Chondrocyte (in vitro differentiated cells): ENCODE measurements at regions not wholly inside any gene's neighbourhood (a gene's known extent, or its start where the extent isn't known, plus 50 kb on each side); places are given as distances from the start of the nearest gene placed in this dataset.

Experiments used
- DNase-seq: peaks from one replicate; pipeline ENCODE4 v3.0.0; 2021; ENCODE audit warnings: mixed read lengths, low spot score
- H3K27ac Mint-ChIP-seq: one replicate; pipeline ENCODE4 v1.8.0; 2021; ENCODE audit warnings: mild to moderate bottlenecking, moderate library complexity, mixed read lengths; ENCODE audit not compliant: unreplicated experiment
- H3K27me3 Mint-ChIP-seq: 2 replicates; pipeline ENCODE4 v1.8.0; 2021; ENCODE audit warnings: low read depth, mixed read lengths
- H3K36me3 Mint-ChIP-seq: 2 replicates; pipeline ENCODE4 v1.8.0; 2021; ENCODE audit warnings: low read depth, mixed read lengths
- H3K4me1 Mint-ChIP-seq: 2 replicates; pipeline ENCODE4 v1.8.0; 2021; ENCODE audit warnings: low read depth, mild to moderate bottlenecking, mixed read lengths
- H3K4me3 Mint-ChIP-seq: one replicate; pipeline ENCODE4 v1.8.0; 2021; ENCODE audit warnings: mild to moderate bottlenecking, moderate library complexity, mixed read lengths; ENCODE audit not compliant: unreplicated experiment
- H3K9me3 Mint-ChIP-seq: 2 replicates; pipeline ENCODE4 v1.8.0; 2021; ENCODE audit warnings: low read depth, mixed read lengths
- CTCF ChIP-seq: fragments of 200-600 bp; sonication (generic); IDR thresholded peaks from 2 replicates; pipeline ENCODE4 v1.5.0; 2021; ENCODE audit warnings: antibody characterized with exemption, mild to moderate bottlenecking, moderate library complexity

GRCh38 chr2:59726228-59727120 lies 827.0 kb downstream of the BCL11A start:
- no peaks in the 10 kb centered on the region for H3K9me3 Mint-ChIP-seq

GRCh38 chr2:59724746-59725145 lies 828.7 kb downstream of the BCL11A start:
- H3K27me3 Mint-ChIP-seq, result peaks cover 5% of the 10 kb centered on the region
- H3K4me3 Mint-ChIP-seq, result no peak overlapping the region
- H3K36me3 Mint-ChIP-seq, result no peaks in the 10 kb centered on the region
- no peak for DNase-seq
- no peak overlapping the region for H3K27ac Mint-ChIP-seq
- H3K4me1 Mint-ChIP-seq, result no peaks in the 10 kb centered on the region
- no peak for TF ChIP-seq CTCF
- no peaks in the 10 kb centered on the region for H3K9me3 Mint-ChIP-seq

More at GRCh38 chr2:59726228-59727120, 827.0 kb downstream of the BCL11A start:
- H3K4me1 Mint-ChIP-seq, result no peaks in the 10 kb centered on the region
- H3K36me3 Mint-ChIP-seq, result no peaks in the 10 kb centered on the region
- TF ChIP-seq CTCF, result no peak
- H3K27ac Mint-ChIP-seq, result no peak overlapping the region
- H3K4me3 Mint-ChIP-seq, result no peak overlapping the region
- DNase-seq, result no peak
- peaks cover 5% of the 10 kb centered on the region for H3K27me3 Mint-ChIP-seq

GRCh38 chr2:59720296-59720866 lies 833.1 kb downstream of the BCL11A start:
- H3K36me3 Mint-ChIP-seq, result no peaks in the 10 kb centered on the region
- no peak for TF ChIP-seq CTCF

GRCh38 chr2:59713577-59713976 lies 839.9 kb downstream of the BCL11A start:
- H3K4me3 Mint-ChIP-seq, result no peak overlapping the region
- DNase-seq, result no peak
- TF ChIP-seq CTCF, result no peak
- H3K27ac Mint-ChIP-seq, result no peak overlapping the region
- H3K9me3 Mint-ChIP-seq, result no peaks in the 10 kb centered on the region
- H3K36me3 Mint-ChIP-seq, result no peaks in the 10 kb centered on the region
- no peaks in the 10 kb centered on the region for H3K27me3 Mint-ChIP-seq
- H3K4me1 Mint-ChIP-seq, result no peaks in the 10 kb centered on the region

More at GRCh38 chr2:59720296-59720866, 833.1 kb downstream of the BCL11A start:
- Mint-ChIP-seq H3K27ac (no peak overlapping the region), H3K4me1 (no peaks in the 10 kb centered on the region), H3K27me3 (peaks cover 1% of the 10 kb centered on the region), H3K9me3 (no peaks in the 10 kb centered on the region), H3K4me3 (no peak overlapping the region)
- DNase-seq, result no peak

- no peak overlapping the region for H3K4me3 Mint-ChIP-seq
- no peaks in the 10 kb centered on the region for H3K36me3 Mint-ChIP-seq
- H3K27me3 Mint-ChIP-seq, result no peaks in the 10 kb centered on the region
- no peaks in the 10 kb centered on the region for H3K4me1 Mint-ChIP-seq
- no peaks in the 10 kb centered on the region for H3K9me3 Mint-ChIP-seq
- no peak overlapping the region for H3K27ac Mint-ChIP-seq
- no peak for TF ChIP-seq CTCF
- DNase-seq, result no peak
These were observed 842.3 kb downstream of the BCL11A start for GRCh38 chr2:59711121-59711520.
